ENCODE measurements at regions not wholly inside any gene's neighbourhood (a gene's known extent, or its start where the extent isn't known, plus 50 kb on each side); places are given as distances from the start of the nearest gene placed in this dataset.
"Not testable (repeated sequence)": the region's sequence is repeated elsewhere in the genome, so short reads cannot be mapped to it uniquely, and the experiment has no call there.

- no peaks in the 10 kb centered on the region for H3K36me3 ChIP-seq
- H3K4me3 ChIP-seq, result no peak overlapping the region
- DNase-seq (ENCODE audit: low spot score in 2 of 2), result no peak
- no peaks in the 10 kb centered on the region for H3K9me3 ChIP-seq
- no peaks in the 10 kb centered on the region for H3K27me3 ChIP-seq
- no peak overlapping the region for H3K27ac ChIP-seq
- H3K4me1 ChIP-seq, result no peaks in the 10 kb centered on the region
- intact Hi-C loops (cut with DNase I), result no loop called here
- no peak for TF ChIP-seq CTCF (IDR thresholded peaks at IDR 0.05)
Observed at GRCh38 chr5:179467441-179467840, 82.9 kb upstream of the RUFY1 start.

GRCh38 chr5:179464631-179465030, 85.7 kb upstream of the RUFY1 start:
- Histone ChIP-seq H3K4me1 (no peaks in the 10 kb centered on the region), H3K27me3 (no peaks in the 10 kb centered on the region), H3K9me3 (no peaks in the 10 kb centered on the region), H3K27ac (no peak overlapping the region), H3K36me3 (no peaks in the 10 kb centered on the region), H3K4me3 (no peak overlapping the region)
- DNase-seq (ENCODE audit: low spot score in 2 of 2), result no peak
- intact Hi-C loops (cut with DNase I), result no loop called here
- TF ChIP-seq CTCF (IDR thresholded peaks at IDR 0.05), result no peak

DNA sequence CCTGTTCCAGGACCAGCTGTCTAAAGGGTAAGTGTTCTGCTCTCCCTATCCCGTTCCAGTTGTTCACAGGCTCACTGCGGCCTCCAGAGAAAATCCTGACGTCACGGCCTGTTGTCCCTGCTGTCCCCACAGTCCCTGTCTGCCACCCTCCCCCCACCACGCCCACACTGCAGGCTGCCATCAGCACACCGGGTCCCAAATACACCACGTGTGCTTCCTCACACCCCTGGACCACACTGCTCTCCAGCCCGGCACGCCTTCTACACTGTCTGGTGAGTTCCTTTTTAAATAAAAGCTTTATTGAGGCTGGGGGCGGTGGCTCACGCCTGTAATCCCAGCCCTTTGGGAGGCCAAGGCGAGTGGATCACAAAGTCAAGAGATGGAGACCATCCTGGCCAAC, 88.3 kb upstream of the RUFY1 start:
- no peaks in the 10 kb centered on the region for H3K27me3 ChIP-seq
- no peak overlapping the region for H3K27ac ChIP-seq
- no peak overlapping the region for H3K4me3 ChIP-seq
- no peaks in the 10 kb centered on the region for H3K4me1 ChIP-seq
- H3K36me3 ChIP-seq, result no peaks in the 10 kb centered on the region
- H3K9me3 ChIP-seq, result no peaks in the 10 kb centered on the region
- no peak for DNase-seq (ENCODE audit: low spot score in 2 of 2)
- TF ChIP-seq CTCF (IDR thresholded peaks at IDR 0.05), result no peak
- intact Hi-C loops (cut with DNase I), result no loop called here

- Histone ChIP-seq H3K27ac (no peak overlapping the region), H3K9me3 (no peaks in the 10 kb centered on the region), H3K36me3 (no peaks in the 10 kb centered on the region), H3K4me1 (no peaks in the 10 kb centered on the region), H3K27me3 (no peaks in the 10 kb centered on the region), H3K4me3 (no peak overlapping the region)
- intact Hi-C loops (cut with DNase I), result no loop called here
- no peak for DNase-seq (ENCODE audit: low spot score in 2 of 2)
- no peak for TF ChIP-seq CTCF (IDR thresholded peaks at IDR 0.05)
Observed at GRCh38 chr5:179461576-179461975, 88.8 kb upstream of the RUFY1 start.

DNA sequence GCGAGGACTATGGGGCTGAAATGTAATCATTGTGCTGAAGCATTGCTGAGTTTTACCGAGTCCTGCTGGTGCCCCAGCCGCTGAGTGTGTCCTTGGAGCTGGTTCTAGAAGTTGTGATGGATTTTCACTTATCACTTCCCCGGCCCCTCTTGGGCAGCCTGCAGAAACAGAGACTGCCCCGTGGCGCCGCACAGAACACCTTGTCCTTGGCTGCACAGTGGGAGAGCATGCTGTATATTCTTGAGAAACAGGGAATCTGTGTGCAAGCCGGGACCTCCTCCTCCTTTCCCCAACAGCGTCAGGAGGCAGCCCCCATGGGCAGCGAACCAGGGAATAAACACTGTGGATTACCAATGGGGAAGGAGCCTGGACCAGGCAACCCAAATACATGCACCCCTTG, 90.6 kb upstream of the RUFY1 start:
- H3K27me3 ChIP-seq, result no peaks in the 10 kb centered on the region
- H3K4me1 ChIP-seq, result no peaks in the 10 kb centered on the region
- no peak for DNase-seq (ENCODE audit: low spot score in 2 of 2)
- intact Hi-C loops (cut with DNase I), result no loop called here
- no peaks in the 10 kb centered on the region for H3K9me3 ChIP-seq
- no peaks in the 10 kb centered on the region for H3K36me3 ChIP-seq
- no peak overlapping the region for H3K4me3 ChIP-seq
- no peak for TF ChIP-seq CTCF (IDR thresholded peaks at IDR 0.05)
- H3K27ac ChIP-seq, result no peak overlapping the region

- no peaks in the 10 kb centered on the region for H3K9me3 ChIP-seq
- no peak for DNase-seq (ENCODE audit: low spot score in 2 of 2)
- H3K27ac ChIP-seq, result no peak overlapping the region
- H3K4me1 ChIP-seq, result no peaks in the 10 kb centered on the region
- TF ChIP-seq CTCF (IDR thresholded peaks at IDR 0.05), result no peak
- no peak overlapping the region for H3K4me3 ChIP-seq
- H3K27me3 ChIP-seq, result no peaks in the 10 kb centered on the region
- H3K36me3 ChIP-seq, result no peaks in the 10 kb centered on the region
- intact Hi-C loops (cut with DNase I), result no loop called here
Observed at GRCh38 chr5:179457612-179458011, 92.7 kb upstream of the RUFY1 start.

DNA sequence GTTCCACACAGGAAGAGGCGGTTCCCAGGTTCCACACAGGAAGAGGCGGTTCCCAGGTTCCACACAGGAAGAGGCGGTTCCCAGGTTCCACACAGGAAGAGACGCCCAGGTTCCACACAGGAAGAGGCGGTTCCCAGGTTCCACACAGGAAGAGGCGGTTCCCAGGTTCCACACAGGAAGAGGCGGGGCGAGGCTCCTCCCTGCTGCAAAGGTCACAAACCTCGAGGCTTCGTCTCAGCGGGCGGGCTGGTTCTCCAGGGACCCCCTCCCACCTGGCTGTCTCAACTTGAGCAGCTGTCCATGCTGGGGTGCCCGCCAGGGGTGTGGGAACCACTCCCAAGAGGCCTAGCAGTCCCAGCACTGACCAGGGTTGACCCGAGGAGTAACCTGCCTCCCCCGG, 94.3 kb upstream of the RUFY1 start:
- DNase-seq (ENCODE audit: low spot score in 2 of 2); H3K27ac ChIP-seq; H3K4me1 ChIP-seq; H3K9me3 ChIP-seq; H3K36me3 ChIP-seq; H3K27me3 ChIP-seq; intact Hi-C loops (cut with DNase I); H3K4me3 ChIP-seq: not testable (repeated sequence)
